ENCODE measurements at regions not wholly inside any gene's neighbourhood (a gene's known extent, or its start where the extent isn't known, plus 50 kb on each side); places are given as distances from the start of the nearest gene placed in this dataset.

DNA sequence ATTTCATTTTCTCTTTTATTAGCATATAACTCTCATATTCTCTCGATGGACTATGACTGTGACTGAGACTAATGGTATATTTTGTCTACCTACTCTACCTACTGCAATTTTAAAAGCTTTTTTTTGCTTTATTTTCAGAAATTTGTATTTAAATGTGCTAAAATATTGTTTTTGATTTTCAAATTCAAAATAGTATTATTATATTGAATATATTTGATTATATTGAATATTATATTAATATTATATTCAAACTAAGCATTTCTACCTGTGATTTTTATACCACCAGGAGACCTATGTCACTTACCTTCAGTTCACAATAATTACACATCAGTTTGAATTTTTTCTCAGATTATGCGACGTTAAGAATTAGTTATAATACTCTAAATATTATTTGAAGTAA, 700.5 kb upstream of the RGMB start:
- TF ChIP-seq POLR2AphosphoS5 (IDR thresholded peaks at IDR 0.05; ENCODE audit: low read depth, low read length) (no peak), POLR2A (IDR thresholded peaks at IDR 0.05; ENCODE audit: low read depth, low read length) (no peak), TAF1 (IDR thresholded peaks at IDR 0.05; ENCODE audit: low read depth, low read length) (no peak), SPI1 (IDR thresholded peaks at IDR 0.05; ENCODE audit: low read depth, low read length) (no peak)
